Duodenal mucosa (tissue), 2 donors: ENCODE measurements at regions not wholly inside any gene's neighbourhood (a gene's known extent, or its start where the extent isn't known, plus 50 kb on each side); places are given as distances from the start of the nearest gene placed in this dataset.
"Not testable (repeated sequence)": the region's sequence is repeated elsewhere in the genome, so short reads cannot be mapped to it uniquely, and the experiment has no call there.

Source experiments
- H3K27ac ChIP-seq: one replicate; pipeline ENCODE4 v1.7.0; 2013; ENCODE audit warnings: low read depth, low read length
- H3K27me3 ChIP-seq, 2 donors: one replicate each; pipeline ENCODE4 v1.7.0; 2013; ENCODE audit warnings: low read length in 2 of 2, control low read depth in 1 of 2; ENCODE audit not compliant: insufficient read depth in 2 of 2, control insufficient read depth in 1 of 2
- H3K36me3 ChIP-seq, 2 donors: one replicate each; pipeline ENCODE4 v1.7.0; 2013; ENCODE audit warnings: low read length in 2 of 2, control low read depth in 1 of 2; ENCODE audit not compliant: insufficient read depth in 2 of 2, control insufficient read depth in 1 of 2
- H3K4me1 ChIP-seq, 2 donors: one replicate each; pipeline ENCODE4 v1.7.0; 2013; ENCODE audit warnings: low read length in 2 of 2, control low read depth in 1 of 2; ENCODE audit not compliant: insufficient read depth in 2 of 2, control insufficient read depth in 1 of 2
- H3K4me3 ChIP-seq, 2 donors: one replicate each; pipeline ENCODE4 v1.7.0; 2013; ENCODE audit warnings: low read length in 2 of 2, low read depth in 1 of 2
- H3K9ac ChIP-seq, 2 donors: one replicate each; pipeline ENCODE4 v1.7.0; 2013; ENCODE audit warnings: low read length in 2 of 2, low read depth in 1 of 2
- H3K9me3 ChIP-seq, 2 donors: one replicate each; pipeline ENCODE4 v1.7.0; 2013; ENCODE audit warnings: low read length in 2 of 2, control low read depth in 1 of 2; ENCODE audit not compliant: control insufficient read depth in 1 of 2

- Histone ChIP-seq H3K27me3 (no peaks in the 10 kb centered on the region), H3K4me3 (no peak overlapping the region), H3K27ac (no peak overlapping the region), H3K36me3 (no peaks in the 10 kb centered on the region), H3K4me1 (peaks cover 0 to 4% of the 10 kb centered on the region in 2 donors), H3K9ac (no peak overlapping the region), H3K9me3 (no peaks in the 10 kb centered on the region)
Measured at GRCh38 chr14:71395151-71395604, 487.9 kb downstream of the PCNX1 start.

GRCh38 chr14:71395636-71396035 lies 488.4 kb downstream of the PCNX1 start:
- Histone ChIP-seq H3K27ac (no peak overlapping the region), H3K27me3 (no peaks in the 10 kb centered on the region), H3K9me3 (no peaks in the 10 kb centered on the region), H3K4me1 (peaks cover 1 to 4% of the 10 kb centered on the region in 2 donors), H3K9ac (no peak overlapping the region), H3K36me3 (no peaks in the 10 kb centered on the region), H3K4me3 (no peak overlapping the region)

- Histone ChIP-seq H3K27ac (no peak overlapping the region), H3K4me3 (no peak overlapping the region)
Measured at GRCh38 chr14:71396050-71396677, 488.9 kb downstream of the PCNX1 start.

GRCh38 chr14:71397371-71397770 lies 490.1 kb downstream of the PCNX1 start:
- H3K4me3 ChIP-seq: no peak overlapping the region
- H3K36me3 ChIP-seq: no peaks in the 10 kb centered on the region
- no peak overlapping the region for H3K27ac ChIP-seq
- peaks cover 4 to 5% of the 10 kb centered on the region in 2 donors for H3K4me1 ChIP-seq
- H3K9ac ChIP-seq: no peak overlapping the region
- no peaks in the 10 kb centered on the region for H3K9me3 ChIP-seq
- no peaks in the 10 kb centered on the region for H3K27me3 ChIP-seq

More at GRCh38 chr14:71396050-71396677, 488.9 kb downstream of the PCNX1 start:
- Histone ChIP-seq H3K27me3 (no peaks in the 10 kb centered on the region), H3K9ac (no peak overlapping the region), H3K4me1 (peaks cover 4 to 5% of the 10 kb centered on the region in 2 donors), H3K36me3 (no peaks in the 10 kb centered on the region), H3K9me3 (no peaks in the 10 kb centered on the region)

- H3K4me1 ChIP-seq: peaks cover 4 to 5% of the 10 kb centered on the region in 2 donors
- H3K27me3 ChIP-seq: no peaks in the 10 kb centered on the region
- H3K27ac ChIP-seq: no peak overlapping the region
- H3K4me3 ChIP-seq: no peak overlapping the region
- no peaks in the 10 kb centered on the region for H3K9me3 ChIP-seq
- H3K9ac ChIP-seq: peak overlapping the region in 1 of 2 donors; percentile 36
- H3K36me3 ChIP-seq: no peaks in the 10 kb centered on the region
Measured at GRCh38 chr14:71398450-71398849, 491.2 kb downstream of the PCNX1 start.

- H3K36me3 ChIP-seq: no peaks in the 10 kb centered on the region
- no peaks in the 10 kb centered on the region for H3K27me3 ChIP-seq
- H3K4me1 ChIP-seq: peaks cover 4 to 5% of the 10 kb centered on the region in 2 donors
- H3K4me3 ChIP-seq: no peak overlapping the region
- no peak overlapping the region for H3K27ac ChIP-seq
- H3K9ac ChIP-seq: no peak overlapping the region
- no peaks in the 10 kb centered on the region for H3K9me3 ChIP-seq
Measured at GRCh38 chr14:71399057-71399487, 491.8 kb downstream of the PCNX1 start.

GRCh38 chr14:71400871-71401321 lies 493.6 kb downstream of the PCNX1 start:
- no peaks in the 10 kb centered on the region for H3K36me3 ChIP-seq
- H3K27ac ChIP-seq: no peak overlapping the region
- H3K9me3 ChIP-seq: no peaks in the 10 kb centered on the region
- no peaks in the 10 kb centered on the region for H3K27me3 ChIP-seq
- no peak overlapping the region for H3K4me3 ChIP-seq
- peaks cover 4 to 5% of the 10 kb centered on the region in 2 donors for H3K4me1 ChIP-seq
- H3K9ac ChIP-seq: no peak overlapping the region

GRCh38 chr14:71402415-71402814 lies 495.2 kb downstream of the PCNX1 start:
- not testable (repeated sequence) for H3K4me3 ChIP-seq, H3K4me1 ChIP-seq, H3K27me3 ChIP-seq, H3K36me3 ChIP-seq, H3K9ac ChIP-seq, H3K27ac ChIP-seq, H3K9me3 ChIP-seq

- H3K4me3 ChIP-seq: no peak overlapping the region
- peaks cover 4 to 5% of the 10 kb centered on the region in 2 donors for H3K4me1 ChIP-seq
- no peaks in the 10 kb centered on the region for H3K9me3 ChIP-seq
- no peak overlapping the region for H3K9ac ChIP-seq
- H3K36me3 ChIP-seq: no peaks in the 10 kb centered on the region
- H3K27ac ChIP-seq: no peak overlapping the region
- H3K27me3 ChIP-seq: no peaks in the 10 kb centered on the region
Measured at GRCh38 chr14:71403656-71404055, 496.4 kb downstream of the PCNX1 start.

- H3K27me3 ChIP-seq: no peaks in the 10 kb centered on the region
- H3K4me1 ChIP-seq: peaks cover 0 to 4% of the 10 kb centered on the region in 2 donors
- H3K4me3 ChIP-seq: no peak overlapping the region
- H3K9ac ChIP-seq: no peak overlapping the region
- no peaks in the 10 kb centered on the region for H3K9me3 ChIP-seq
- no peaks in the 10 kb centered on the region for H3K36me3 ChIP-seq
- H3K27ac ChIP-seq: no peak overlapping the region
Measured at GRCh38 chr14:71405676-71406075, 498.4 kb downstream of the PCNX1 start.
